GM19455 (cell line): ENCODE measurements at regions not wholly inside any gene's neighbourhood (a gene's known extent, or its start where the extent isn't known, plus 50 kb on each side); places are given as distances from the start of the nearest gene placed in this dataset.
"Not testable (repeated sequence)": the region's sequence is repeated elsewhere in the genome, so short reads cannot be mapped to it uniquely, and the experiment has no call there.

ENCODE experiments used
- ATAC-seq: cut with Tn5 transposase; IDR thresholded peaks from one replicate; pipeline ENCODE4 v1.9.1; 2021; ENCODE audit not compliant: unreplicated experiment

- no peak for ATAC-seq
Measured at GRCh38 chr6:132060591-132060990, 109.4 kb upstream of the CCN2 start.

- ATAC-seq, result no peak
Measured at GRCh38 chr6:132058975-132059374, 107.8 kb upstream of the CCN2 start.

GRCh38 chr6:132054525-132054924 is 103.4 kb upstream of the CCN2 start:
- ATAC-seq, result no peak

GRCh38 chr6:132053511-132053910 is 102.3 kb upstream of the CCN2 start:
- no peak for ATAC-seq

GRCh38 chr6:132052096-132052495 is 100.9 kb upstream of the CCN2 start:
- no peak for ATAC-seq

- no peak for ATAC-seq
Measured at GRCh38 chr6:132045877-132046276, 94.7 kb upstream of the CCN2 start.

- no peak for ATAC-seq
Measured at GRCh38 chr6:132043148-132043547, 92.0 kb upstream of the CCN2 start.

GRCh38 chr6:132041706-132042105 is 90.5 kb upstream of the CCN2 start:
- no peak for ATAC-seq

GRCh38 chr6:132028029-132028428 is 76.9 kb upstream of the CCN2 start:
- ATAC-seq, result no peak

GRCh38 chr6:132025468-132025867 is 74.3 kb upstream of the CCN2 start:
- ATAC-seq, result no peak

- ATAC-seq, result no peak
Measured at GRCh38 chr6:132023490-132023889, 72.3 kb upstream of the CCN2 start.

GRCh38 chr6:132021552-132022375 is 70.6 kb upstream of the CCN2 start:
- no peak for ATAC-seq

GRCh38 chr6:132020918-132021317 is 69.7 kb upstream of the CCN2 start:
- not testable (repeated sequence) for ATAC-seq

GRCh38 chr6:132020138-132020581 is 69.0 kb upstream of the CCN2 start:
- ATAC-seq, result no peak

- ATAC-seq, result no peak
Measured at GRCh38 chr6:132019586-132019985, 68.4 kb upstream of the CCN2 start.

- no peak for ATAC-seq
Measured at GRCh38 chr6:132017942-132018341, 66.8 kb upstream of the CCN2 start.

- ATAC-seq, result no peak
Measured at GRCh38 chr6:132016396-132016795, 65.2 kb upstream of the CCN2 start.

GRCh38 chr6:132011582-132011981 is 60.4 kb upstream of the CCN2 start:
- ATAC-seq, result no peak

- ATAC-seq, result no peak
Measured at GRCh38 chr6:132009175-132009574, 58.0 kb upstream of the CCN2 start.

- no peak for ATAC-seq
Measured at GRCh38 chr6:132007474-132008190, 56.5 kb upstream of the CCN2 start.

- no peak for ATAC-seq
Measured at GRCh38 chr6:132005178-132005577, 54.0 kb upstream of the CCN2 start.

- no peak for ATAC-seq
Measured at GRCh38 chr6:132004668-132005067, 53.5 kb upstream of the CCN2 start.
